HepG2 (cell line): ENCODE measurements at regions not wholly inside any gene's neighbourhood (a gene's known extent, or its start where the extent isn't known, plus 50 kb on each side); places are given as distances from the start of the nearest gene placed in this dataset.

Source experiments
- RFX1 ChIP-seq: fragments of 450-650 bp; IDR thresholded peaks from 2 replicates; pipeline ENCODE4 v1.6.1; 2017
- SPEN ChIP-seq: sonication (generic); formaldehyde crosslinking; IDR thresholded peaks from 2 replicates; pipeline ENCODE4 v1.5.1; 2020; ENCODE audit warnings: low read depth, mild to moderate bottlenecking, missing genetic modification reagents
- ZNF350 ChIP-seq: sonication (generic); formaldehyde crosslinking; IDR thresholded peaks from 2 replicates; pipeline ENCODE4 v1.4.0; 2020; ENCODE audit warnings: mild to moderate bottlenecking, low read depth, missing genetic modification reagents, borderline replicate concordance
- TF ChIP-seq, protein P1 (sequence below): sonication (generic); formaldehyde crosslinking; IDR thresholded peaks from one replicate; pipeline ENCODE4 v1.5.1; 2020; ENCODE audit warnings: mild to moderate bottlenecking, missing genetic modification reagents; ENCODE audit errors: not compliant biosample characterization
- TF ChIP-seq, protein P2 (sequence below): sonication (generic); formaldehyde crosslinking; IDR thresholded peaks from 2 replicates; pipeline ENCODE4 v1.4.0; 2020; ENCODE audit warnings: missing genetic modification reagents, borderline replicate concordance
- TF ChIP-seq, protein P3 (sequence below): sonication (generic); formaldehyde crosslinking; IDR thresholded peaks from 2 replicates; pipeline ENCODE4 v1.4.0; 2020; ENCODE audit warnings: missing genetic modification reagents

DNA sequence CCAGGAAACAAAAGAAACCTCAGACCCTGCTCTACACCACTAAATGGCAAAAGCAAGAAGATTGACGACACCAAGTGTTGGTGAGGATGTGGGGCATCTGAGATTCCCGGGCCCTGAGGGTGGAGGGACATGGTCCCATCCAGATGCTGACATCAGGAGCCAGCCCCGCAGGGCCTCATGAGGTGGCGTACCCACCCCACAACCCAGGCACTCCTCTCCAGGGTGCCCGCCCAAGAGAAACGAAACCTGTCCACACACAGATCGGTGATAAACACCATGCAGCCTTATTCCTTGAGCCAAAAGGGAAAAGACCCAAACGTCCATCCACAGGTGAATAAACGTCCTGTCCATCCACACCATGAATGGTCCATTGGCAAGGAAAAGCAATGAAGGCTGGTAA, 54.8 kb upstream of the C14orf180 start (continued):
- TF ChIP-seq, protein P1, sequence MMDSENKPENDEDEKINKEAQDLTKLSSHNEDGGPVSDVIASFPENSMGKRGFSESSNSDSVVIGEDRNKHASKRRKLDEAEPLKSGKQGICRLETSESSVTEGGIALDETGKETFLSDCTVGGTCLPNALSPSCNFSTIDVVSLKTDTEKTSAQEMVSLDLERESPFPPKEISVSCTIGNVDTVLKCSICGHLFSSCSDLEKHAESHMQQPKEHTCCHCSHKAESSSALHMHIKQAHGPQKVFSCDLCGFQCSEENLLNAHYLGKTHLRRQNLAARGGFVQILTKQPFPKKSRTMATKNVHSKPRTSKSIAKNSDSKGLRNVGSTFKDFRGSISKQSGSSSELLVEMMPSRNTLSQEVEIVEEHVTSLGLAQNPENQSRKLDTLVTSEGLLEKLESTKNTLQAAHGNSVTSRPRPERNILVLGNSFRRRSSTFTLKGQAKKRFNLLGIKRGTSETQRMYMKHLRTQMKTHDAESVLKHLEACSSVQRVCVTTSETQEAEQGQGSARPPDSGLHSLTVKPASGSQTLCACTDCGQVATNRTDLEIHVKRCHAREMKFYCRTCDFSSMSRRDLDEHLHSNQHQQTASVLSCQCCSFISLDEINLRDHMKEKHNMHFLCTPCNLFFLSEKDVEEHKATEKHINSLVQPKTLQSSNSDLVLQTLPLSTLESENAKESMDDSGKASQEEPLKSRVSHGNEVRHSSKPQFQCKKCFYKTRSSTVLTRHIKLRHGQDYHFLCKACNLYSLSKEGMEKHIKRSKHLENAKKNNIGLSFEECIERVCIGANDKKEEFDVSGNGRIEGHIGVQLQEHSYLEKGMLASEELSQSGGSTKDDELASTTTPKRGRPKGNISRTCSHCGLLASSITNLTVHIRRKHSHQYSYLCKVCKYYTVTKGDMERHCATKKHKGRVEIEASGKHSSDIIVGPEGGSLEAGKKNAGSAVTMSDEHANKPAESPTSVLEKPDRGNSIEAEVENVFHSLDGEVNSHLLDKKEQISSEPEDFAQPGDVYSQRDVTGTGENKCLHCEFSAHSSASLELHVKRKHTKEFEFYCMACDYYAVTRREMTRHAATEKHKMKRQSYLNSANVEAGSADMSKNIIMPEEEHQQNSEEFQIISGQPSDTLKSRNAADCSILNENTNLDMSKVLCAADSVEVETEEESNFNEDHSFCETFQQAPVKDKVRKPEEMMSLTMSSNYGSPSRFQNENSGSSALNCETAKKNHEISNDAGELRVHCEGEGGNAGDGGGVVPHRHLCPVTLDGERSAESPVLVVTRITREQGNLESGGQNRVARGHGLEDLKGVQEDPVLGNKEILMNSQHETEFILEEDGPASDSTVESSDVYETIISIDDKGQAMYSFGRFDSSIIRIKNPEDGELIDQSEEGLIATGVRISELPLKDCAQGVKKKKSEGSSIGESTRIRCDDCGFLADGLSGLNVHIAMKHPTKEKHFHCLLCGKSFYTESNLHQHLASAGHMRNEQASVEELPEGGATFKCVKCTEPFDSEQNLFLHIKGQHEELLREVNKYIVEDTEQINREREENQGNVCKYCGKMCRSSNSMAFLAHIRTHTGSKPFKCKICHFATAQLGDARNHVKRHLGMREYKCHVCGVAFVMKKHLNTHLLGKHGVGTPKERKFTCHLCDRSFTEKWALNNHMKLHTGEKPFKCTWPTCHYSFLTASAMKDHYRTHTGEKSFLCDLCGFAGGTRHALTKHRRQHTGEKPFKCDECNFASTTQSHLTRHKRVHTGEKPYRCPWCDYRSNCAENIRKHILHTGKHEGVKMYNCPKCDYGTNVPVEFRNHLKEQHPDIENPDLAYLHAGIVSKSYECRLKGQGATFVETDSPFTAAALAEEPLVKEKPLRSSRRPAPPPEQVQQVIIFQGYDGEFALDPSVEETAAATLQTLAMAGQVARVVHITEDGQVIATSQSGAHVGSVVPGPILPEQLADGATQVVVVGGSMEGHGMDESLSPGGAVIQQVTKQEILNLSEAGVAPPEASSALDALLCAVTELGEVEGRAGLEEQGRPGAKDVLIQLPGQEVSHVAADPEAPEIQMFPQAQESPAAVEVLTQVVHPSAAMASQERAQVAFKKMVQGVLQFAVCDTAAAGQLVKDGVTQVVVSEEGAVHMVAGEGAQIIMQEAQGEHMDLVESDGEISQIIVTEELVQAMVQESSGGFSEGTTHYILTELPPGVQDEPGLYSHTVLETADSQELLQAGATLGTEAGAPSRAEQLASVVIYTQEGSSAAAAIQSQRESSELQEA (CRISPR knock-in tag), result no peak
- TF ChIP-seq, protein P2, sequence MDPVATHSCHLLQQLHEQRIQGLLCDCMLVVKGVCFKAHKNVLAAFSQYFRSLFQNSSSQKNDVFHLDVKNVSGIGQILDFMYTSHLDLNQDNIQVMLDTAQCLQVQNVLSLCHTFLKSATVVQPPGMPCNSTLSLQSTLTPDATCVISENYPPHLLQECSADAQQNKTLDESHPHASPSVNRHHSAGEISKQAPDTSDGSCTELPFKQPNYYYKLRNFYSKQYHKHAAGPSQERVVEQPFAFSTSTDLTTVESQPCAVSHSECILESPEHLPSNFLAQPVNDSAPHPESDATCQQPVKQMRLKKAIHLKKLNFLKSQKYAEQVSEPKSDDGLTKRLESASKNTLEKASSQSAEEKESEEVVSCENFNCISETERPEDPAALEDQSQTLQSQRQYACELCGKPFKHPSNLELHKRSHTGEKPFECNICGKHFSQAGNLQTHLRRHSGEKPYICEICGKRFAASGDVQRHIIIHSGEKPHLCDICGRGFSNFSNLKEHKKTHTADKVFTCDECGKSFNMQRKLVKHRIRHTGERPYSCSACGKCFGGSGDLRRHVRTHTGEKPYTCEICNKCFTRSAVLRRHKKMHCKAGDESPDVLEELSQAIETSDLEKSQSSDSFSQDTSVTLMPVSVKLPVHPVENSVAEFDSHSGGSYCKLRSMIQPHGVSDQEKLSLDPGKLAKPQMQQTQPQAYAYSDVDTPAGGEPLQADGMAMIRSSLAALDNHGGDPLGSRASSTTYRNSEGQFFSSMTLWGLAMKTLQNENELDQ (CRISPR knock-in tag), result no peak
- TF ChIP-seq, protein P3, sequence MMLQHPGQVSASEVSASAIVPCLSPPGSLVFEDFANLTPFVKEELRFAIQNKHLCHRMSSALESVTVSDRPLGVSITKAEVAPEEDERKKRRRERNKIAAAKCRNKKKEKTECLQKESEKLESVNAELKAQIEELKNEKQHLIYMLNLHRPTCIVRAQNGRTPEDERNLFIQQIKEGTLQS (CRISPR knock-in tag), result no peak
- TF ChIP-seq ZNF350 (CRISPR knock-in tag), result no peak
- no peak for TF ChIP-seq SPEN (CRISPR knock-in tag)
- no peak for TF ChIP-seq RFX1
